ENCODE measurements at regions not wholly inside any gene's neighbourhood (a gene's known extent, or its start where the extent isn't known, plus 50 kb on each side); places are given as distances from the start of the nearest gene placed in this dataset.

DNA sequence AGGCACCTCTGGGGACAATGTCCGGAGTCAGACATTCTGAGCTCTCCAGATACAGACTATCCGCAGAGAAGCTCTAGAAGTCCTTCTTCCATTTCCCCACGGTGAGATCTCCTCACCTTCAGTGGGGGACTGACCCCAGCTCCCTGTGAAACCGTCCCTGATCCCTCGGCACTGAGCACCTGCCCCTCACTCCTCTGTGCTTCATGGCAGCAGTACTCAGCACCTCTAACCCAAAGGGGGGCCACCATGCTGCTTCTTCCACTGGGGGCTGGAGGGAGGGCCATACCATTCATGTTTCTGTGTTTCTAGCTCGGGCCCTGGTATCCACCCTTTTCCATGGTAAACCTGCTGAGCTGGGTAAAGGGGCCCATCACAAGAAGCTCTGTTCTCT, 321.7 kb downstream of the BRD1 start:
- DNase-seq (ENCODE audit: low read depth), result no peak

- DNase-seq (ENCODE audit: low read depth), result no peak
Measured at GRCh38 chr22:49505337-49506009, 322.2 kb downstream of the BRD1 start.

DNA sequence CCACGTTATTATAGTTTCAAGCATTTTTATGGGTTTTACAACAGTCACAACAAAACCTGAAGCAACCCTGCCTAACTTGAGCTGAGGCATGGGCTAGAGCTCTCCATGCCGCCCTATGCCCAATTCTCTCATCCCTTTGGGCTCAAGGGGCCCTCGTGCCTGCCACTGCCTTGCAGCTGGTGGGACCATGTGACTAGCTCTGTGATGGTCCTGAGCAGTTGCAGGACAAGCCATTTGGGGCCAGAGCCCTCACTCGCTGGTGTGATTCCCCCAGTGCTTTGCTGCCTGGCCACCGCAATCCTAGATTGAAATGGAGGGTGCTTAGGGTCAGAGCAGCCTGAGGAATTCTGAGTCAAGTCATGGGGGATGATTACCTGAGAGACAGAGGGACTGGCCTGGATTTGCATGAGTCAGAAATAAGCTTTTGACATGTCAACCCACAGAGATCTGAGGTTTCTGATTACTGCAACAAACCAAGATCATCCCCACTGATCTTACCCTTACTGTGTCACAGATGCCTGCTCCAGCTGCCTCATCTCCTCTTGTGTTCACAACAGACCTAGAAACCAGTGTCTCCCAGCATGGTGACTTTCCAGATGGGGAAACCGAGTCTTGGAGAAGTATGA, 323.7 kb downstream of the BRD1 start:
- no peak for DNase-seq (ENCODE audit: low read depth)

DNA sequence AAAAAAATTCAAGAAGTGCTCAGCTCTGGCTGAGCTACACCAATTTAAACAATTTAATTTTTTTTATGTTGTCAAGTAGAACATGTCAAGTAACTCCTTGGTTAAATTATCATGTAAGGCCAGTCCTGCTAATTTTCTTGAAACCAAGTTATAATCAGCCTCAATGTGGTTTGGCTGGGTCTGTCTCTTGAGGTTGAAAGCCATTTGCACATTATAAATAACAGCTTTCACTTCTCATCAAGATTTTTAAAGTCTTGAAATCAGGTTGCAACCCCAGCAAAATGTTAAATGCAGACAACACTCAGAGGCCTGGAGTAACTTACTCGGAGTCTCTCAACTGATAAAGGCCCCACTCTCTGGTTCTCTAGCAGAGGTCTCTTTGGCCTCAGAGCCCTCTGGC, 324.4 kb downstream of the BRD1 start:
- DNase-seq (ENCODE audit: low read depth), result no peak

DNA sequence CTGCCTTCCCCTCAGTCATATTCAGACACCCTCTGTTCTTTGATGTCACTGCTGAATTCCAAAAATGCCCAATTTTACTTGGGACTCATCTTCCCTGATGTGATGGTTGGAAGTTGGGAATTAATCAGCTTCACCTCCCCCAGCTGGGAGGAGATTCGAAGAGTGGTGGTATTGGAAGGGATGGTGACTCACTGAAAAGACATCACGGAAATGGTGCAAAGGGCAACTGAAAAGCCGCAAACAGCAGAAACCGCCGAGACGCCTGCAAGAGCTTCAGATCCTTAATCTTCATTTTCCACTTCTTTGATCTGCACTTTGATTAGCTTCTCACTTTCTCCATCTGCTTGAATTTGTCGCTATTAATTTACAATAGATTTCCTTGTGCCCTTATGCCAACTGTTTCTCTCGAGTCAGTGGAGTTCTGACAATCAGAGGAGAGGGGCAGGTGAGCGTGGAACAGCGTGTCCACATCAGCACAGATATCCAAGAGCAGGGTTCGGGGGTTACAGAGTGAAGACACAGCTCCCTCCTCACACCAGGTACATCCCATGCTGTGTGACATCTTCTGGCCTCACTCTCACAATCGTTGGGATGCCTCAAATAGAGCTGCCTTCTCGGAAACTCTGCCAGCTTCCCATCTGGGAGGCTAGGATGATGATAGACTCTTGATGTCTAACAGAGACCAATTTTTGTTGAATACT, 325.4 kb downstream of the BRD1 start:
- DNase-seq (ENCODE audit: low read depth), result no peak

GRCh38 chr22:49500942-49501395, 326.7 kb downstream of the BRD1 start:
- no peak for DNase-seq (ENCODE audit: low read depth)

DNA sequence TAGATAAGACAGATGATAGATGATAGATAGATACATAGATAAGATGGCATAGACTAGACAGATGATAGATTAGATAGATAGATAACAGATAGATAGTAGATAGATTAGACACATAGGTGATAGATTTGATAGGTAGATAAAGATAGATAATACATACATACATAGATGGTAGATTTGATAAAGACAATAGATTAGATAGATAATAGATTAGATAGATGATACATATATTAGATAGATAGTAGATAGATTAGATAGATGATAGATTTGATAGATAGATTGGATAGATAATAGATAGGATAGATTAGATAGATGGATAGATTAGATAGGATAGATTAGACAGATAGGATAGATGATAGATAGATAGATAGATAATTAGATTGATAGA, 327.6 kb downstream of the BRD1 start:
- no peak for DNase-seq (ENCODE audit: low read depth)

DNA sequence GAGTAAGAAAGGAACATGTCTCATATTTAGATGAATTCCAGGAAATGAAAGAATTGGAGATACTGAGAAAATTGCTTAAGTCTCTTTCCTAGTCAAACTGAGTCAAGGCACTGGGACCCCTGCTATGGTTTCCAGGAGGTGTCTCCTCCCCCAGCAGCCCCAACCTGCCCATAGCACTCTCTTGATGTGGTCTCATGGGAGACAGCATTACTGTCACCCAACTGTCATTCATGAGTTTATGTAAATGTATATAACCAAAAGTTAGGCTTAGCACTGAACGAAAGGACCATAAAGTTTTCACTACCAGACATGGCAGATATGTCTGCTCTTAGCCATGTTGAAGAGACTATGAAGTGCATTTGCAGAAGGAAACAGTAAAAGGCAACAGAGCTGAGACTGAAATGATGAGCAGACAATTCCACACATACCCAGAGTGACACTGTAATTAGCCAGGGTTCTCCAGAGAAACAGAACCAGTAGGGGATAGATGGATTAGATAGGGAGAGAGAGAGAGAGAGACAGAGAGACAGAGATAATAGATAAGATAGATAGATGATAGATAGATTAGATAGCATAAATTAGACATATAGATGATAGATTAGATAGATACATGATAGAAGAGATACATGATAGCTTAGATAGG, 328.1 kb downstream of the BRD1 start:
- DNase-seq (ENCODE audit: low read depth), result no peak

GRCh38 chr22:49497266-49497665, 330.4 kb downstream of the BRD1 start:
- no peak for DNase-seq (ENCODE audit: low read depth)

- DNase-seq (ENCODE audit: low read depth), result no peak
Measured at GRCh38 chr22:49494555-49494954, 333.1 kb downstream of the BRD1 start.

DNA sequence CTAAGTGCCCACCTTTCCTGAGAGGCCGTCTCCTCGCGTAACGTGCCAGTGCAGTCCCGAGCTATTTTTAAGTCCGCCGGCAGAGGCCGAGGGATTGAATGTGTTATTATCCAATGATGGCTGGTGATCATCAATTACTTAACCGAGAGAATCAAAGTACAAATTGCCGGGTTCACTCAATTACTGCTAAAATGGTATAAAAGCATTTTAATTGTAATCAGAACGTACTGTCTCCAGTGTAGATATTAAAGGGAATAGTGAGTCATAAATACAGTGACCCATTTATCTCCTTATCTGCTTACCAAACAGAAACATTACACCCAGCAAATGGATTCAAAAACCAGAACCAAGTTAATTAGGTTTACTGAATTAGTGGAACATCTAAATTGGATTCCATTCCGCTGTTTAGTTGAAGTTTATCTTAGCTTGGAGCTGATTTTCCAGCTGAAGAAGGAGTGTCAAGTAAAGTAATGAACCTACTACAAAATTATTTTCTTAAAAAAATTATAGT, 334.9 kb downstream of the BRD1 start:
- DNase-seq (ENCODE audit: low read depth), result no peak

- no peak for DNase-seq (ENCODE audit: low read depth)
Measured at GRCh38 chr22:49492308-49492707, 335.4 kb downstream of the BRD1 start.

DNA sequence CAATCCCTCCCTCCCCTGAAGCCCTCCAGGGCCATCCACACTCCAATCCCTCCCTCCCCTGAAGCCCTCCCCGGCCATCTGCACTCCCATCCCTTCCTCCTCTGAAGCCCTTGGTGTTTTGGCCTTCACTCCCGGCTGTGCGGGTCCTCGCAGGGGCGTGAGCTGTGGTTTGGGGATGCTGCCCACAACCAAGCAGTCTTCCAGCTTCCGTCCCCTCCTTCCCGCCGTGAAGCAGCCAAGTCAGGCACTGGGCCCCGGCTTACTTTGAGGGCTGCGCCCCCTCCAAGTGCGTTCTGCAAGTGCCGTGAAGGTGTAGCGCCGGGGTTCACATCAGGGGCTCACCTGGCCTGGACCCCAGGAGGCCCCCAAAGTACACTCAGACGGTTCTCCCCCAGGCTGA, 335.9 kb downstream of the BRD1 start:
- no peak for DNase-seq (ENCODE audit: low read depth)

DNA sequence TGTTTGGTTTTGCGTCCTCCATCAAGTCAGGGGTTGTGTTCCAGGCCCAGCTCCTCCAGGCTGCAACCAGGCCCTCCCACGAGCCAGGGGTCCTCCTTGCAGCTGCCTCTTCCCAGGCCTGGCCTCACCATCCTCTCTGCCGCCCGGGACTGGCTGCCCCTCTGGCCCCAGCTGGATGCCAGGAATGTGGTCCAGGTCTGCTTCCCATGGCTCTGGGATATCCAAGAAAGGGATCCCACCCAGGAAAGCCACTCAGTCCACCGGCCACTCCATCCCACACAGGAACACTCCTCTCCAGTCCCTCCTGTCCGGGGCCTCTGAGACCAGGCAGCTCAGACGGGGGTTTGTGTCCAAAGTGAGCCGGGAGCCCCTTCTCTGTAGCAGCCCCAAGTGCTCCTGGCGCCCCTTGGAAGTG, 336.4 kb downstream of the BRD1 start:
- no peak for DNase-seq (ENCODE audit: low read depth)

DNA sequence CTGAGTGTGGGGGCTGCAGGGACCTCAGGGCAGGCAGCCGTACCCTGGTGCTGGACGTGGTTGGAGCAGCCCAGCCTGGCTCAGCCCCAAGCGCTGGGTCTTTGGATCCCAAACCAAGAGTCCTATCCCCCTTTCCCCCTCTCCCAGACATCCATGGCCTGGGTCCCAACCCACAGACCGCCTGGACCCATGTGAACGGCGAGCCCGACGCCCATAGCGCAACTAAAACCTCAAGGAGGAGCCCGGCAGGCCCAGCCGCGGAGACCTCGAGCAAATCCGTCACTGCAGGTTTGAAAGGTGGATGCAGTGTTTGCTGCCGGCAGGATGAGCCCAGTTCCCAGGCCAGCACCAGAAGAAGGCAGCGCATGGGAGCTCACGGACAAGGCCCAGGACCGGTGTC, 337.0 kb downstream of the BRD1 start:
- DNase-seq (ENCODE audit: low read depth), result no peak

DNA sequence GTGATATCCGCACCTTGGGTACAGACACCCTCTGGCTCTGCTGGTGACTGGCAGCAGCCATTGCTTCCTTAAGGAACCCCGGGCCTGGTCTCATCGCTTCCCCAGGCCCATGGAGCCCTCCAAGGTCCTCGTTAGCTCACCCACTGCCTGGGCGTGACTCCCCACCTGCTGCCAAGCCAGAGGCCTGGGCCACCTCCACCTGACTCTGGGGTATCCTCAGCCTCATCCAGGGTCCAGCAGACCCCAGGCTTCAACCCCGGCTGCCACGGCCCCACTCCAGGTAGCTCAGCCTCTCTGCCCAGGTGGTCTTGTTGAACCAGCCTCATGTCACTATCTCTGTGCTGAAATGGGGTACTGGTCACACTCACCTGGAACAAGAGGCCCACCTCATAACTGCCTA, 337.9 kb downstream of the BRD1 start:
- DNase-seq (ENCODE audit: low read depth), result no peak

DNA sequence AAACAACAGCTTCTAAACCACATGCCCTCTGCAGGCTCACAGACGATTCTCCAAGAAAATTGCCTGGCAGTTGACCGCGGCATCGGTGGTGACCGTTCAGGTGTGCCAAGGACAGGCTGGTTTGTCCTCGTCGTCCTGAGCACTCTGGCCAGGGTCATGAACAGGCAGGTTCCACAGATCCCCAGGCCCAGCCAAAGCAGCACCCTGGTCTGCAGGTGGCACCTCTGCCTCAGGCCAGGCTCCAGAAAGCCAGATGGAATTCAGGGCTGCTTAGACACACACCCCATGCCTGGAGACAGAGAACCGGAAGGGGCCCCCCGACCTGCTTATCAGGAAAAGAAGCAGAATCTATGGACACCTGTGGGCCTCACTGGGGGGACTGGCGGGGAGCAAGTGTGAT, 338.7 kb downstream of the BRD1 start:
- DNase-seq (ENCODE audit: low read depth), result no peak

GRCh38 chr22:49487950-49488349, 339.7 kb downstream of the BRD1 start:
- no peak for DNase-seq (ENCODE audit: low read depth)

GRCh38 chr22:49486225-49486624, 341.4 kb downstream of the BRD1 start:
- DNase-seq (ENCODE audit: low read depth), result no peak

DNA sequence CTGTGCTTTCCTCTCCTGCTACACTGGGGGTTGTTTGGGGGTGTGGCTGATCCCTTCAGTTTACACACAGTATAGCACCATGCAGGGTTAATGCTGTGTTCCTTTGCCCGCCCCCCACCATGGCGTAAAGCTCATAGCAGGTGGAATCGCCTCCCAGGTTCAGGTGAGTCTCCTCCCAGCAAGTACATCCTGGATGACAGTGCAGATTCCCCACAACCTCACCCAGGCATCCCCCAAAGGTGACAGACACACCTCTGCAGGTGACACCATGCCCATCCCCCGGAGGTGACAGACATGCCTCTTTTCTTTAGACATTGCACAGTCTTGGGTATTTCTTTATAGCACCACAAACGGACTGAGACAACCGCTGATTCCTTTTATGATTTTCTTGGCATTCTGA, 343.7 kb downstream of the BRD1 start:
- DNase-seq (ENCODE audit: low read depth), result no peak

DNA sequence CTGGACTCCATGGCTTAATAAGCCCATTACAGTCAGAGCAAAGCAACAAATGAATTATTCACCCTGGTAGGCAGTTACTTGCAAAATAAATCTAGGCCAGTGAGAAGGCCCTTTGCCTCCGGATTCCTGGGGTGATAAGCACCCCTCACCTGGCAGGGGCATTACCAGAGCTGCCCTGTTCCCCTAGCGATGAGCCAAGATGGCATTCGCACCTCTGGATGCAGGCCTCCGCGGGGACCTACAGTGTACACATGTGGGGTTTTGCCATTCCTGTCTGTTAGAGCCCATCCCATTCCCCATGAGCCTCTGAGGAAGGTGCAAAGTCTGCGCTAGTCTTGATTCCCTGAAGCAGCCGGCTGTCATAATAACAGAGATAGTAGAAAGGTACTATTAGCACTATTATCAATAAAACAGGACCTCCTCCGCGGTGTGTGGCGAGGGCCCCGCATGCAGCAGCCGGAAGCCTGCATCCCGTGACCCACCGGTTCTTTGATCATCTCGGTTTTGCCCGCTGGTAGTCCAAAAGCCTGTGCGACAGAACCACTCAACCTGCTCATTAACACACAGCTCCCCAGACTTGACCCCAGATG, 344.3 kb downstream of the BRD1 start:
- no peak for DNase-seq (ENCODE audit: low read depth)

- no peak for DNase-seq (ENCODE audit: low read depth)
Measured at GRCh38 chr22:49482811-49483210, 344.9 kb downstream of the BRD1 start.

Measured in stimulated activated CD8-positive, alpha-beta memory T cell treated with anti-CD3 and anti-CD28 coated beads, Interleukin-12 subunit alpha, Interleukin-12 subunit beta, amount 100 ng/mL, for 4 hours (primary cell).